ENCODE measurements at regions not wholly inside any gene's neighbourhood (a gene's known extent, or its start where the extent isn't known, plus 50 kb on each side); places are given as distances from the start of the nearest gene placed in this dataset.

DNA sequence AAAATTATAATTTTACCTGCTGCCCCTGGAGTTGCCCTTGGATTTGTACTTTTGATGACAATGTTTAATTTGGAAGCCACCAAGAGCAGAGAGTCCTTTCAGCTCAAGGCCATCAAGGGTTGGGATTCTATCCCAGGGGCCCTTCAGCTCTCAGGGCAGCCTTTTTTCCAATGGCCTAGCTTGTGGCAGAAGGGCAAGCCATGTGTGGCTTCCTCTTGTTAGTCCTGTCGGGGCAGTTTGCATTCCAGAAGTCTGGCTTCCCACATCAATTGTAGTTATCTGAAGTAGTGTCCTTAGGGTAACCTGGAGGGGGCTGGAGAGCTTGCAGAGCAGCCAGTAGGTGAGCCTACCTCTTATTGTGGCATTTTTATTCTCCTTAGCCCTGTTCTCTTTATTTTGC is 569.4 kb downstream of the TRAM1L1 start:
- H3K4me3 ChIP-seq (replicated peaks in 1 of 2; ENCODE audit: low read depth in 2 of 2, low read length in 2 of 2), result no peak overlapping the region
- TF ChIP-seq, protein P1, sequence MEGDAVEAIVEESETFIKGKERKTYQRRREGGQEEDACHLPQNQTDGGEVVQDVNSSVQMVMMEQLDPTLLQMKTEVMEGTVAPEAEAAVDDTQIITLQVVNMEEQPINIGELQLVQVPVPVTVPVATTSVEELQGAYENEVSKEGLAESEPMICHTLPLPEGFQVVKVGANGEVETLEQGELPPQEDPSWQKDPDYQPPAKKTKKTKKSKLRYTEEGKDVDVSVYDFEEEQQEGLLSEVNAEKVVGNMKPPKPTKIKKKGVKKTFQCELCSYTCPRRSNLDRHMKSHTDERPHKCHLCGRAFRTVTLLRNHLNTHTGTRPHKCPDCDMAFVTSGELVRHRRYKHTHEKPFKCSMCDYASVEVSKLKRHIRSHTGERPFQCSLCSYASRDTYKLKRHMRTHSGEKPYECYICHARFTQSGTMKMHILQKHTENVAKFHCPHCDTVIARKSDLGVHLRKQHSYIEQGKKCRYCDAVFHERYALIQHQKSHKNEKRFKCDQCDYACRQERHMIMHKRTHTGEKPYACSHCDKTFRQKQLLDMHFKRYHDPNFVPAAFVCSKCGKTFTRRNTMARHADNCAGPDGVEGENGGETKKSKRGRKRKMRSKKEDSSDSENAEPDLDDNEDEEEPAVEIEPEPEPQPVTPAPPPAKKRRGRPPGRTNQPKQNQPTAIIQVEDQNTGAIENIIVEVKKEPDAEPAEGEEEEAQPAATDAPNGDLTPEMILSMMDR (IDR thresholded peaks at IDR 0.05; ENCODE audit: low read depth, low read length), result no peak
- no peak for DNase-seq (ENCODE audit: low read depth in 2 of 2)

DNA sequence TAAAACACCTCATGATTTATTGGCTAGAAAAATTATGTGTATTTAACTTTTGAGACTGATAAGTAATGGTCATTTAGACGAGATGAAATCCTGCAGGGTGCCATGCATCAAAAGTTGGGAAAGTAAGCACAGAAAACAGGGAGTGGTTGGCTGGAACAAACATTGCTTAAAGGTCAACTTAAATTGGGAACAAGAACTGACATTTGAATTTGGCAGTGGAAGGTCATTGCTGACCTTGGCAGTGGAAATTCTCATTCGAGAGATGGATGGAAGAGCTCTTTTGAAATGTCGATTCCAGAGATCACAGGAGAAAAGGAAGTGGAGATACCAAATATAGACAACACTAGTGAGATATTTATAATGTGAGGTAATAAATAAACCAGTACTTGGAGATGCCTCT is 572.8 kb downstream of the TRAM1L1 start:
- no peak overlapping the region for H3K4me3 ChIP-seq (replicated peaks in 1 of 2; ENCODE audit: low read depth in 2 of 2, low read length in 2 of 2)
- TF ChIP-seq, protein P1 (IDR thresholded peaks at IDR 0.05; ENCODE audit: low read depth, low read length), result no peak
- no peak for DNase-seq (ENCODE audit: low read depth in 2 of 2)

DNA sequence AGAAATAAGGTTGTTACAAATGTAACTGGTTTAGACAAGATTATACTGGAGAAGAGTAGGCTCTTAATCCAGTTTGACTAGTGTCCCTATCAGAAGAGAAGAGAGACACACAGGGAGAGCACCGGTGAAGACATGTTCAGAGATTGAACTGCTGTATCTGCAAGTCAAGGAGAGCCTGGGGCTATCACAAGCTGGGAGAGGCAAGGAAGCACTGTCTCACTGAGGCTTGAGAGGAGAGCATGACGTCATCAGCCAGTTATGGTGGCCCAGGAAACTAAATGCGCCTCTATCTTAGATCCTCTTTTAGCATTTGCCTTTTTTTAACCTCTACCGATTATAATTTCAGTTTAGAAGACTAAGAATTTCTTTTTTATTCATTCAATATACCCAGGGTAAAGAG is 583.4 kb downstream of the TRAM1L1 start:
- TF ChIP-seq, protein P1 (IDR thresholded peaks at IDR 0.05; ENCODE audit: low read depth, low read length), result no peak
- H3K4me3 ChIP-seq (replicated peaks in 1 of 2; ENCODE audit: low read depth in 2 of 2, low read length in 2 of 2), result no peak overlapping the region
- no peak for DNase-seq (ENCODE audit: low read depth in 2 of 2)

DNA sequence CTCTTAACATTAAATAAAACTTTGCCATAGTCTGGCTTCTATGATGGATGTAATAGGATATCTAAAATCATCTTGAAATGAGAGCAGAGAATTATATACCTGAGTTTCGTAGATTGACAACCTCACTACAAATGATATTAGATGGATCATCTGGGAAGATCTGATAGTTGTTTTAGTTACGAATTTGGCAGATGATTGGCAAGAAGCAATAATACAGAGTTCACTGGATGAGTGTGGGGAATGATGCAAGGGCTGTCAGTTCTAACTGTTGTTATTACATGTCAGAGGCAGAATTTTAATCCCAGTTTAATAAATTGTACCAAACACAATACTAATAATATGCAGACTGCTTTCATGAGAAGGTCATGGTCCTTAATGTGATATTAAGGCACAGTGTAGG is 585.2 kb downstream of the TRAM1L1 start:
- TF ChIP-seq, protein P1 (IDR thresholded peaks at IDR 0.05; ENCODE audit: low read depth, low read length), result no peak

DNA sequence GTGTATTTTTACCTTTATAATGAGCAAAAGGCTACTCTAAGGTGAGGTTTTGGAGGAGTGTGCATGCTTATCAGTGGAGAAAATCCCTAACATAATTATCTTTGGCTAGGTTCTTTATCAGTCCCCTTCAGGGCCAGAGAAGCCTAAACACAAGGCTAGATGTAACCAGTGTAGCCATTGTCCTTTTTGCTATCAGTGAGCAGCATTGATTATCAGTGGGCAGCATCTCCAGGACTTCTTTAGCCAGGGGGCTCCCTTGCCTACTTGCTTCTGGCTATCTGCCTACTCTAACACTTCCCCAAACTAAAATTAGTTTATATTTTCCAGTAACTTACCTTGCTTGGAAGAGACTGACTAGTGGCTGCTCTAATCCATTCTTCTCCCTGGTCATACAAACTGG is 595.6 kb downstream of the TRAM1L1 start:
- H3K4me3 ChIP-seq (replicated peaks in 1 of 2; ENCODE audit: low read depth in 2 of 2, low read length in 2 of 2), result no peak overlapping the region
- no peak for DNase-seq (ENCODE audit: low read depth in 2 of 2)
- TF ChIP-seq, protein P1 (IDR thresholded peaks at IDR 0.05; ENCODE audit: low read depth, low read length), result no peak

More for the DNA sequence above, 585.2 kb downstream of the TRAM1L1 start:
- no peak overlapping the region for H3K4me3 ChIP-seq (replicated peaks in 1 of 2; ENCODE audit: low read depth in 2 of 2, low read length in 2 of 2)
- DNase-seq (ENCODE audit: low read depth in 2 of 2), result no peak

DNA sequence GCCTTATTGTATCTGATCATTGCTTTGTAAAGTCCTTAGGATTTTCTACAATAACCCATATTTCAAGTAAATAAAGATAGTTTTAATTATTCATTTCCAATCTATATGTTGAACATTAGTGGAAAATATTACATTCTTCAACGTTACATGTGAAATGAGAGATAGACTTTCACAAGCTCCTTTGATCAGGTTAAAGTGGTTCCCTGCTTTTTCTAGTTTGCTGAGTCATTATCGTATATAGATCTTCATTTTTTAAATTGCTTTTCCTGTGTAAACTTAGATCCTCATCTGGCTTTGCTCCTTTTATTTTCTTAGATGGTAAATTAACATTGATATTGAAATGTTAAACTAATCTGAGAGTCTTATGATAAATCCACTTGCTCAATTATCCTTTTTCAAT is 599.0 kb downstream of the TRAM1L1 start:
- TF ChIP-seq, protein P1 (IDR thresholded peaks at IDR 0.05; ENCODE audit: low read depth, low read length), result no peak
- no peak for DNase-seq (ENCODE audit: low read depth in 2 of 2)
- no peak overlapping the region for H3K4me3 ChIP-seq (replicated peaks in 1 of 2; ENCODE audit: low read depth in 2 of 2, low read length in 2 of 2)

DNA sequence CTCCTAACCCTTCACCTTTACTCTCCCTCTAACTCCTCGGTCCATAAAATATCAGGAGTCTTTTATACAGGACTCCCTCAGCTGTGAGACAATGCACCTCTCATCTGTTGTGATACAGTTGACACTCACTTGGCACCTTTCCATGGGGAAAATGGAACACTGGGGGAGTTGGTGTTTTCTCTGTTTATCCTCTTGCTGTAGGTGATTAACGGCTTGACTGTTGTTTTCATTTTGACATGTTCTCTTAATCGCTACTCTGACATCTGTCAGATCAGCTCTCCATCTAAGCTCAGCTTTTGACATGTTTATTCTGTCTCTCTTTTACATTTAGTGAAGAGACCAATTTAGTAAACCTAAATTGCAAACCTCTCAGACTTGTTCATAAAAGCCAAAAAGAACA is 604.8 kb downstream of the TRAM1L1 start:
- TF ChIP-seq, protein P1 (IDR thresholded peaks at IDR 0.05; ENCODE audit: low read depth, low read length), result no peak
- H3K4me3 ChIP-seq (replicated peaks in 1 of 2; ENCODE audit: low read depth in 2 of 2, low read length in 2 of 2), result no peak overlapping the region
- no peak for DNase-seq (ENCODE audit: low read depth in 2 of 2)
